ENCODE measurements at regions not wholly inside any gene's neighbourhood (a gene's known extent, or its start where the extent isn't known, plus 50 kb on each side); places are given as distances from the start of the nearest gene placed in this dataset.

DNA sequence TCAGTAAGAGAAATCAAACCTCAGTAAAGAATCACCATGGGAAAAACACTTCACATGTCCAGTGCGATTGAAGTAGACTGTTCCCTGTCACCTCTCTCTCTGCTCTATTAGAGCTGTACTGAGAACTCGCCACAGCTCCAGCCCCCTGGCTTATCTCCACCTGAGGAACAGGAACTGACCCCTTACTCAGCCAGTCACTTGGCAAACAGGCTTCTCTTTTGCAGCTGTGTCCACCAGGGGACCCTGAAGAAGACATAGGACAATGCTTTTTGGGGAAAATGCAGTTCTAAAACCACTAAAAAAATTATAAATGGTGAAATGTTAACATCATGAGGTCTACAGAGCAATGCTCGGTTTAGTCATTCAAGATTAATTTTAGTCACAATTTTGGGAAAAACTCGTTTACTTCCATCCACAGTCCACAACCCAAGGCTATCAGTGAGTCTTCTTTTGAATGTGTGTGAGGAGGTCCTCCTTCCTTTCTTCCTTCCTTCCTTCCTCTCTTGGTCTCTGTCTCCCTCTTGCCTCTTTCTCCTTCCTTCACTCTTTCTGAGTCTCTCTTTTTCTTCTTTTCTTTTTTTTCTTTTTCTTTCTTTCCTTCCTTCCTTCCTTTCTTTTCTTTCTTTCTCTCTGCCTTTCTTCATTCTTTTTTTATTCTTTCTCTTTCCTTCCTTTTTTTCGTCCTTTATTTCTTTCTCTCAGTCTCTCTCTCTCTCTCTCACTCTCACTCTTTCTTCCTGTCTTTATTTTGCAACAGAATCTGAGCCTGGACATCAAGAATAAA, 1189.5 kb upstream of the TMEM132C start:
- no peak for TF ChIP-seq GATA3 (IDR thresholded peaks at IDR 0.05; ENCODE audit: low read depth, low read length)
- TF ChIP-seq GATA2 (IDR thresholded peaks at IDR 0.05; ENCODE audit: low read depth, low read length) = no peak

DNA sequence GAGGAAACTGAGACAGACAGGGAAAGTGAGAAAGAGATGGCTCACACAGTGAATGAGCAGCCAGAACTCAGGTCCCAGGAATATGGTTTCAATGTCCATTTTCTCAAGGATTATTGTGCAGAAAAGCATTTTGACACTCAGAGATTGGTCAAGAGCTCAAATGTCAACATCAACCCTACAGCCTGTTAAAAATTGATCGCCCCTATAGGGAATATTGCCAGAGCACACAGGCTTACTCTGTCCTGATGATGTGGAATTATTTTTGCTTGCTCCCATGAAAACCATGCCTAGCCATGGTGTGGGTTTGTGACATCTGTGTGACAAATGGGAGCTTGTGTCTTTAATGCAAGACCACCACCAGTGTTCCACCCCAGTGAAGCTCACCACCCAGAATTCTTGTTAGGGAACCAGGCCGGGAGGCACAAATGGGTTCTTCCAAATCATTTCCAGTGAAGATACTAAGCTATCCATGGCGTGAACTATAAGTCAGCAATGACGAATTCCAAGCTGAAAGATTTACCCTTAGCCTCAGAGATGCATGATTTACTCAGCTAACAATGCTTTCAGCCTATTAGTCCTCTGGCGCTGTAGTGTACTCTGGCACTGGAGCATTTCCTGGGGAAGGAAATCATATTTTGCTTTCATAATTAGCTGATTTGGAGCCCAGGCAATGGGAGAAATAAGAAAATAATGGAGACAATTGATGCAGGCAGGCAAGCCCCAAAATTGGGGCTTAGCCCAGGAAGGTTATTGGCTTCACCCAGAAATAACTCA, 1188.2 kb upstream of the TMEM132C start:
- TF ChIP-seq GATA3 (IDR thresholded peaks at IDR 0.05; ENCODE audit: low read depth, low read length) (no peak), GATA2 (IDR thresholded peaks at IDR 0.05; ENCODE audit: low read depth, low read length) (no peak)

DNA sequence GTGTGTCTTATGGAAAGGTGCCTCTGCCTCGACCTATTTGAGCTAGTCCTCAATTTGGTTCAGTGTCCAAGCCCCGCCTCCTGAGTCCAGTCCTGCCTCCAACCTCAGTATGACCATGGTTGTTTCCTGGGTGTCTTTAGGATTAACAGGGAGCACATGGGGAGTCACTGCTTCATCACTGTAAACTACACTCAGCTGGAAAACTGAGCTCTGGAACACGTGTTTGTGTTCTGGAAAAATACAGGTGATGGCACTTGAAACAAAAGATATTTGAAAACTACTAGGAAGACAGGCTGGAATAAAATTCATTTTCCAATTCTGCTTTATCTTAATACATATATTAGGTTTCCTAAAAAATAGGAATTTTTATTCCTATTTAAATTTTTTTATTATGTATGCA, 1187.3 kb upstream of the TMEM132C start:
- TF ChIP-seq GATA2 (IDR thresholded peaks at IDR 0.05; ENCODE audit: low read depth, low read length) = no peak
- TF ChIP-seq GATA3 (IDR thresholded peaks at IDR 0.05; ENCODE audit: low read depth, low read length) = no peak

DNA sequence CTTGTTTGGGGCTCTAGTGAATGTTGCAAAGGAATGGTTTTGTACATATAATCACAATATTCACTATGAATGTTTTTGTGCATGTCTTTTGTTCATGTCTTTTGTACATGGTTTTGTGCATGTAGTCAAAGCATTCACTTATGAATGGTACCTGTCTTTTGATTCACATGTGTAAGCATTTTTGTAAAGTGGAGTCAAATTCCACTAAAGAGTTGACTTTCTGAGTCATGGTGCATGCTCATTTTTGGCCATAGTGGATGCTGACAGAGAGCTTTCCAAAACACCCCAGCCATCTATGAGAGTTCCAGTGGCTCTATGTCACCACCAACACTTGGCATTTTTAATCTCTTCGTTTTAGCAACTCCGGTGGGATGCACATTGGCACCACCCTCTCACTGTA, 1185.9 kb upstream of the TMEM132C start:
- TF ChIP-seq GATA3 (IDR thresholded peaks at IDR 0.05; ENCODE audit: low read depth, low read length) (no peak), GATA2 (IDR thresholded peaks at IDR 0.05; ENCODE audit: low read depth, low read length) (no peak)

DNA sequence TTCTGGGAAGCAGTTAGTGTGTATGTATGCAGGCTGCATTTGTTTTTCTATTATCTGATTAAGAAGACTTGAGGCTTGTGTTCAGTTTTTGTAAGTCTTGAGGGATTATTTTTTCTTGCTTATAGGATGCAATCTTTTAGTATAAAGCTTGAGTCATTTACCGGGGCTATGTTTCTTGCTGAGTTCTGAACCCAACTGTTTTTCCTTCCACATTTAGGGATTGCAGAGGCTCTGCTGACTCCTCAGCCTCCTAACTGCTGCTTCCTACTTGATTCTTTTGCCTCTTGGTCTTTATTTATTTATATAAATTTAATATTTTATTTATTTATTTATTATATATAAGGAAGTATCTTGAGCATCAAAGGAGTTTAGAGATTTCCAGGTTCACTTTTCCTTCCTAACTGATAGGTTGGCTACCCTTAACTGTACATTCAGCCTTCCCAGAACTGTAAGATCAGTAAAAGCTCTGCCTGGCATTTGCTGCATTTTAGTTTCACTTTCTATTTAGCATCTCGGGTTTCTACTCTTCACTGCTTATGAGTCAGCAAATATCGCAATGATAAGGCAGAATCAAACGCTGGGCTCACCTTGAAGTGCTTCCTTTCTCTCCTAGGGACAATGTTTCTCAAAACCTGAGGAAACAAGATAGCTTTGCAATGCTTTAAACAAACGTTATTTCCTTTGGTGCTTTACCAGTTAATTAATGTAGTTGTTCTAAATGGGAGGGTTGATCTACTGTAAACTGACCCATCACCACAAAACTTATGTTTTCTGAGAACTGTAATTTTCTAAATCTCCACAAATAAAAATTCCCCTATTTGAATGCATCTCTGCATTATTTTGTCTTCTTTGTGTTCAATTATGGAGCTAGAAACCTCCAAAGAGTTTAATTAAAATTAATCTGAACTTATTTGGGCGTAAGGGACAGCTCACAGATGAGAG, 1183.7 kb upstream of the TMEM132C start:
- TF ChIP-seq GATA2 (IDR thresholded peaks at IDR 0.05; ENCODE audit: low read depth, low read length) (no peak), GATA3 (IDR thresholded peaks at IDR 0.05; ENCODE audit: low read depth, low read length) (no peak)

DNA sequence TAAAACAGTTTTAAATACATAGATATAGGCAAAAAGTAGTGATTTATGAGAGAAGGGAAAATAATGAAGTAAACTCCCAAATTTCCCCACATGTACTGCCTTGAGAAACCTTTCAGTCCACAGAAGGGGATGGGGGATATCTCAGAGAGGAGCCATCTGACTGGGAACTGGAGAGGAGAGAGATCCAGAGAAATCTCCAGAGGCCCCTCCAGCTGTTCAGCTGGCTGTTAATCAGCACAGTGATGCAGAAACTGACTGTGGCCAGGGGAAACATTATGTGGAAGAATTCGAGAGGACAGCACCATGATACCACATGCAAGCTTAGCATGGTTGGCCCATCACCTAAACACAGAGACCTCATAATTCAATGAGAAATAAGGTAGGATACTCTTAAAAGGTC, 1165.9 kb upstream of the TMEM132C start:
- TF ChIP-seq GATA2 (IDR thresholded peaks at IDR 0.05; ENCODE audit: low read depth, low read length) (no peak), GATA3 (IDR thresholded peaks at IDR 0.05; ENCODE audit: low read depth, low read length) (no peak)

DNA sequence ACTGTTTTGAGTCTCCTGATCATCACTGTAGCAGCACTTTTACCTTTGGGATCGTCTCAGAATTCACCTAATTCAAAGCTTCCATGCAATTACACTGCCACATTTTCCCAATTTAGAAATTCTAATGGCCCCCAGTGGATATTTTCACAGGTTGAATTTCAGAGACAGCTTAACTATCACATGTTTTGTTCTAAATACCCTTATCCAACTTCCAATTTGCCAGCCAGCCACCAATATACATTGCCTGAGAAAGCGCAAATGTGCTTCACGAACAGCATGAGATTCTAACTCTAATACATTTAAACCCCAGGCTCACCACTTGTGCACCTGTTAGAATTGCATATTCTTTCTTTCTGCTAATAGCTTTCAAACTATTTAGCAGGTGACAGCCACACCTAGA, 1160.9 kb upstream of the TMEM132C start:
- TF ChIP-seq GATA2 (IDR thresholded peaks at IDR 0.05; ENCODE audit: low read depth, low read length) (no peak), GATA3 (IDR thresholded peaks at IDR 0.05; ENCODE audit: low read depth, low read length) (no peak)

DNA sequence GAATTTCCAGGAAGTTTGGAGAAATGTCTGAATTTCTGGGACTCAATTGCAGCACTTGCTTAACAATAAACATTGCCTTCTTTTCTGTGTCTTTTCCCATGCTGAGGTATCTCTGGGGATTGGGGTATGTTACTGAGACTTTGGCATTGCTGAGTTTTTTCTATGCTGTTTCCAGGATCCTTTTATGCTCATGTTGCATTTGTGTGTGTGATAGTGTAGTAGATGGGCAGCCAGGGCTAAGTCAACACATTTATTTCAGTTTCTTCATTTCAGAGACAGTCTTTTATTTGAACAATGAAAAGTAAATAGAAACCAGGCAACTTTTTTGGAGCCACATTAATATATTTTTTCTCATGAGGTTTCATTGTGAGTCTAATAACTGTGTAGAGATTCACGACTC, 1160.3 kb upstream of the TMEM132C start:
- TF ChIP-seq GATA2 (IDR thresholded peaks at IDR 0.05; ENCODE audit: low read depth, low read length) (no peak), GATA3 (IDR thresholded peaks at IDR 0.05; ENCODE audit: low read depth, low read length) (no peak)

DNA sequence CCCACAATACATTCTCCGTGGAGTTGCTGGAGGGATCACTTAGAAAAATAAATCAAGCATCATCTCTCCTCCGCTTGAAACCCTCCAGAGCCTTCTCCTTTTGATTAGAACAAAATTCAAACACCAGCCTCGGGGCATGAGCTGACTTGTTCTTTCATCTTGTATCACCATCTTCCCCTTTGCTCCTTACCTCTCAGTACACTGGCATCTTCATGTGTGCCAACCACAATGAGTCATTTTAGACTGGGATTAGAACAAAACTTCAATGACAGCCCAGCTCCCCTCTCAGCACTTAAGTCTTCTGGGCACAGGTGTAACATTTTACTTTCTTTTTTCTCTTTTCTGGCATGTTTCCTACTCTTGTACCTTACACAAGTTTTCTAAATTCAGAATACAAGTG, 1159.2 kb upstream of the TMEM132C start:
- no peak for TF ChIP-seq GATA2 (IDR thresholded peaks at IDR 0.05; ENCODE audit: low read depth, low read length)
- no peak for TF ChIP-seq GATA3 (IDR thresholded peaks at IDR 0.05; ENCODE audit: low read depth, low read length)

DNA sequence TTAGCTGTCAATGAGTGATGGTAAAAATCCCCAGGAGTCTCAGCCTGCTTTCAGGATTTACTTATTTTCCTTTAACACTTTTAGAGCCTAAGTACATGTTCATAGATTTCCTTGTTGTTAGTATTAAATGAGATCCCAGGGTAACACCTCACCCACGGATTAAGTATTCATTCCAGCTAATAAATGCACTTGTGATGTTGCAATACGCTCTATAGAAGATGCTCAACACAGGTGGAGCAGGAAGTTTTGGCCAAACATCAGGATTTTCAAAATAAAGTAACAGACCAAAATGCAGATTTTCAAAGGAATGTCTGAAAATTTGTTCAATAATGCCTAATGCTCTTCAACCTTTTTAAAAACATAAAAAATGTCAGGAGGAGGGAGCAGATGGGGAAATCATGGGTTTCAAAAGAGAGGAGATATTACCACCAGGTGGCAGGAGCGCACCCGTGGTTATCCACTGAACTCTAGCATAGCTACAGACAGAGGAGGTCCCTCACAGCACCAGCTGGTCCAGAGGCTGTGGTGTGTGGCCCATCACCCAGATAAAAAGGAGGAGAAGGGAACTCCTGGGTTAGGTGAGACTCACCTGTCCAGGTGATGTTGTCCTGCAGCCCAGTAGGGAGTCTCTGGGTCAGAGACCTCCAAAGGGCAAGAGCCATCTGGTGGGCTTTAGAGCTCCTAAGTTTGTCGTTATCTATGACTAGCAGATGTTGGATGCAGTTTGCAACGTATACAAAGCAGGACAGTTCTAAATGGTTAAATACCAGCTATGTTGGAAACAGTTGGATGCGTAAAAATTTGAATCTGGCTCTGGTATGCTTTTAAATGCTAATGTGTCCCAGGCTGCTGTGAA, 1158.4 kb upstream of the TMEM132C start:
- TF ChIP-seq GATA3 (IDR thresholded peaks at IDR 0.05; ENCODE audit: low read depth, low read length) = no peak
- TF ChIP-seq GATA2 (IDR thresholded peaks at IDR 0.05; ENCODE audit: low read depth, low read length) = no peak

DNA sequence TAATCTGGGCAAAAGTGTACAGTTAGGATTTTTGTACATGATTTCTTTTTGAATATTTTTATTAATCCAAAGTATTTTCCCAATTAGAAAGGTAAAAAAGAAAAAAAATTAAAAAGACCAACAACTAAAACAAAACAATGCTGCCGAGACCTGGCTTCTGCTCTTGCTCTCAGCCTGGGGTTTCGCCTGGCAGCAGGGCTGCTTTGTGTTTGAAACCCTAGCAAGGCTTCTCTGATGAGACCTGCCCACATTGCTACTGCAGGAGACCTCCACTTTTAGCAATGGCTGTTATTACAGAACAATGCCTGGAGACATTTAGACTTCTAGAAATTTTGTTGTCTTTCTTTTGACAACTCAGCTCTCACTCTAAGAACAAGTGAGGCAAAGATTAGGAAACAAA, 1153.0 kb upstream of the TMEM132C start:
- TF ChIP-seq GATA3 (IDR thresholded peaks at IDR 0.05; ENCODE audit: low read depth, low read length) = no peak
- TF ChIP-seq GATA2 (IDR thresholded peaks at IDR 0.05; ENCODE audit: low read depth, low read length) = no peak

DNA sequence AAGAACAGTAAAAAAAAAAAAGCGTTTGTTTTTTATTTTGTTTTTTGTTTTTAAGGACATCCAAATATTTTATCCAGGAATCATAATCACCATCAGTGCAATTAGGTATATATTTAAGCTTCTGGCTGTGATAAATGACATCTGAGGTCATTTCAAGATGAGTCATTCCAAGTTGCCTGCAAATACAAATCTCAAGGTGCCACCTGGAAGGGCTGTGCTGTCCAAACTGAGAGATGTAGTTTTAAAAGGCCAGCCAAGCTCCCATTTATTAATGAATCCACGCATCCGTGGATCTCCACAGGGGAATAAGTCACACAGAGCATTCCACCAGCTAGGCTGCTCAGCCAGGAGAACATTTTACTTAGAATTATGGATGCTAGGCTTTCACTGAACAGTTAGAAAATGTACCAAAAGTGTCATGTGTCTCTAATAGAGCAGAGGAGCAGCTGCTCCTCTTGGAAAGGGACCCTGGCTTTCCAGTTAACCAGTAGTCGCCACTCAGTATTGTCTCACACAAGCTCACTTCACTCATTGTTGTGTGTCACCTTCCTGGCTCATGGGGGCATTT, 1151.4 kb upstream of the TMEM132C start:
- no peak for TF ChIP-seq GATA3 (IDR thresholded peaks at IDR 0.05; ENCODE audit: low read depth, low read length)
- TF ChIP-seq GATA2 (IDR thresholded peaks at IDR 0.05; ENCODE audit: low read depth, low read length) = no peak

DNA sequence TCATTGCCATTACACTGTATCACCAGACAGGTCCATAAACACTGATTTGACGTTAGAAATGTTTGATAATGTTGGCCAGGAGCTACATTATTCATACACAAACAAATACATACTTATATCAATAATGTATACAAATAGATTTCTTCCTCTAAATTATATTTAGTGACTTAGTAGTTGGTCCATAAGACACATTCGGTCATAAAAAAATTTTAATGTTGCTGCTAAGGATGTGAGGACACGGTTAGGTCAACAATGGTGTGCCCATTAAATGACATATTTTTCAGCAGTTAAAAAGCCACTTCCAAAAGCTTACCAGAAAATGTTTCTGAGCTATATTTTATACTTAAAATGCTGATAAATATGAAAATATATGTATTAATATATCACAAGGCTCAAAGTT, 1148.7 kb upstream of the TMEM132C start:
- TF ChIP-seq GATA2 (IDR thresholded peaks at IDR 0.05; ENCODE audit: low read depth, low read length) (no peak), GATA3 (IDR thresholded peaks at IDR 0.05; ENCODE audit: low read depth, low read length) (no peak)

Measured in SH-SY5Y (cell line).